ENCODE measurements at regions not wholly inside any gene's neighbourhood (a gene's known extent, or its start where the extent isn't known, plus 50 kb on each side); places are given as distances from the start of the nearest gene placed in this dataset.

DNA sequence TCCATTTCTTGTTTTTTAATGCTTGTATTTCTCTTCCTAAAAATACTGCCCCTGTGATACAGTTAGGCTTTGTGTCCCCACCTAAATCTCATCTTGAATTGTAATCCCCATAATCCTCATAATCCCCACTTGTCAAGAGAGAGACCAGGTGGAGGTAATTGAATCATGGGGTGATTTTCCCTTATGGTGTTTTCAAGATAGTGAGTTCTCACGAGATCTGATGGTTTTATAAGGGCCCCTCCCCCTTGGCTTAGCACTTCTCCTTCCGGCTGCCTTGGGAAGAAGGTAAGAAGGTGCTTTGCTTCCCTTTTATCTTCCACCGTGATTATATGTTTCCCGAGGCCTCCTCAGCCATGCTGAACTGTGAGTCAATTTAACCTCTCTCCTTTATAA lies 227.4 kb downstream of the MAN2A1 start:
- Histone ChIP-seq H3K27me3 (replicated peaks) (no peaks in the 10 kb centered on the region), H3K27ac (no peak overlapping the region), H3K36me3 (replicated peaks) (no peaks in the 10 kb centered on the region), H3K4me3 (ENCODE audit: low read depth, low read length) (no peak overlapping the region)
- TF ChIP-seq CTCF (IDR thresholded peaks at IDR 0.05; ENCODE audit: low read depth, low read length, missing control alignments): no peak
- no peak for DNase-seq
- in situ Hi-C loops (cut with HindIII; ENCODE audit: low pct_ligation_motif_present, low sequenced_read_pairs): no loop called here

- Histone ChIP-seq H3K36me3 (replicated peaks) (no peaks in the 10 kb centered on the region), H3K27ac (no peak overlapping the region), H3K27me3 (replicated peaks) (no peaks in the 10 kb centered on the region), H3K4me3 (ENCODE audit: low read depth, low read length) (no peak overlapping the region)
- TF ChIP-seq CTCF (IDR thresholded peaks at IDR 0.05; ENCODE audit: low read depth, low read length, missing control alignments): no peak
- in situ Hi-C loops (cut with HindIII; ENCODE audit: low pct_ligation_motif_present, low sequenced_read_pairs): no loop called here
- no peak for DNase-seq
These were observed 228.2 kb downstream of the MAN2A1 start for GRCh38 chr5:109917966-109918365.

DNA sequence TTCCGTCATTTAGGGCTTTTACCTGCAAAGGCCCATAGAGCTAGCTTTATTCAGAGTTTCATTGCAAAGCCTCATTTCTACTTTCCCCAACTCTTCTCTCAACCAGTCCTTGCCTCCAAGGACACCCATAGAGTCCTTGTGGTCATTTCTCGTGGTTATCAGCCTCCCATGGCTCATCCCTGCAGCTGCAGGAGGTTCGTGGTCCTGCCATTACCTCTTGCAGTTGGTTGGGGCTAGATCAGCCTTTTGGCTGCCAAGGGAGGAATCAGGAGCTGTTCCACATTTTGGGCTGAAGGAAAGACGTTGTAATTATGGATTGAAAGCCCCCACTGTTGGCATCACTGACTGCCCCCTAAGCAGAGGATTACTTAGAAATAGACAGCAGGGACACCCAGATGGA lies 231.0 kb downstream of the MAN2A1 start:
- Histone ChIP-seq H3K27me3 (replicated peaks) (no peaks in the 10 kb centered on the region), H3K4me3 (ENCODE audit: low read depth, low read length) (no peak overlapping the region), H3K27ac (no peak overlapping the region), H3K36me3 (replicated peaks) (no peaks in the 10 kb centered on the region)
- TF ChIP-seq CTCF (IDR thresholded peaks at IDR 0.05; ENCODE audit: low read depth, low read length, missing control alignments): no peak
- DNase-seq: no peak
- in situ Hi-C loops (cut with HindIII; ENCODE audit: low pct_ligation_motif_present, low sequenced_read_pairs): no loop called here

DNA sequence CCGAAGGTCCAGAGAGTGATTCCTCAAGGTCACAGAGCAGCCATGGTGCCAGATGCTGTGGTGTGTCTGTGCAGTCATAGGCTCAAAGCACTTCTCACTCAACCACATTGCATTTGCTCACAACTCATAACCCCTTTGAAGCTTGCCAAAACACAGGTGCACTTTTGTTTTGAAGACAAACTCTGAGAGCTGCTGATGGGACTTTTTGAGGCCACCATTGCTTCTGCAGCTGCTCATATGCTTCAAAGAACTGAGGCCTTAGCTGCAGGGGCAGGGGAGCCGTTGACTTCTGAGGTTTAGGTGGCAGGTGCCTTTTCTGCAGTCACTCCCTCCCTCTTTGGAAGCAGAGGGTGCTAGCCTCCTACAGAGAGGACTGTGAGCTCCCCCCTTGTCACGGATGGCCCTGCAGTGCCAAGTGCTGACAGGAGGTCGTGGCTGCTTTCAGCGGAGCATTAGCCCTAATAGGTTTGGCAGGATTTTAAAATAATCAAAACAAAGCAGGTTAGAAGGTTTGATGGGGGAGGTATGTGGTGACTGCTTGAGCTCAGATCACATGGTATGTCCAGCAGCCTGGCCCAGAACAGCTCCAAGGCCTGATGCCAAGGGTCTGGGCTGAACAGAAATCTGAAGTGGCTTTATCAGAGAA lies 232.1 kb downstream of the MAN2A1 start:
- in situ Hi-C loops (cut with HindIII; ENCODE audit: low pct_ligation_motif_present, low sequenced_read_pairs): no loop called here
- no peak overlapping the region for H3K27ac ChIP-seq
- no peaks in the 10 kb centered on the region for H3K36me3 ChIP-seq (replicated peaks)
- H3K27me3 ChIP-seq (replicated peaks): no peaks in the 10 kb centered on the region
- H3K4me3 ChIP-seq (ENCODE audit: low read depth, low read length): no peak overlapping the region
- no peak for DNase-seq
- TF ChIP-seq CTCF (IDR thresholded peaks at IDR 0.05; ENCODE audit: low read depth, low read length, missing control alignments): no peak

- Histone ChIP-seq H3K4me3 (ENCODE audit: low read depth, low read length) (no peak overlapping the region), H3K36me3 (replicated peaks) (no peaks in the 10 kb centered on the region), H3K27me3 (replicated peaks) (no peaks in the 10 kb centered on the region), H3K27ac (no peak overlapping the region)
- no peak for TF ChIP-seq CTCF (IDR thresholded peaks at IDR 0.05; ENCODE audit: low read depth, low read length, missing control alignments)
- no peak for DNase-seq
- in situ Hi-C loops (cut with HindIII; ENCODE audit: low pct_ligation_motif_present, low sequenced_read_pairs): no loop called here
These were observed 232.8 kb downstream of the MAN2A1 start for GRCh38 chr5:109922381-109922995.

DNA sequence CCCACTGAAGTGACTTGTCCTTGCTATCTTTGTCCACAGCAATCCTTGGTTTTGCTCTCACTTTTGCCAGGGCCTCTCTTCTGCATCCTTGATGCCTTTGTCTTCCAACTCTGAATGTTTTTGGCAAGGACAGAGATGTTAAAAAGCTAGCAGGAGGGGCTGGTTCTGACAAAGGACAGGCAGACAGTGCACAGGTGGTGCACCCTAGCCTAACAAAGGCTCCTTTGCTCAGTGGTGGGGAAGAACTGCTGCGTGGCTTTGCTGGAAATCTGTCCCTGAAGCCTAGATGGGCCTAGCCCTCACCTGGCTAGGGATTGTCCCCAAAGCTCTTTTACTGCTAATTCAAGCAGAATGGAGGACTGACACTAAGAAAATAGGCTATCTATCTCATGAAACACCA lies 233.5 kb downstream of the MAN2A1 start:
- no peaks in the 10 kb centered on the region for H3K36me3 ChIP-seq (replicated peaks)
- in situ Hi-C loops (cut with HindIII; ENCODE audit: low pct_ligation_motif_present, low sequenced_read_pairs): no loop called here
- no peak overlapping the region for H3K4me3 ChIP-seq (ENCODE audit: low read depth, low read length)
- no peak overlapping the region for H3K27ac ChIP-seq
- TF ChIP-seq CTCF (IDR thresholded peaks at IDR 0.05; ENCODE audit: low read depth, low read length, missing control alignments): no peak
- DNase-seq: no peak
- no peaks in the 10 kb centered on the region for H3K27me3 ChIP-seq (replicated peaks)

Data from brain microvascular endothelial cell (primary cell).